ENCODE measurements at regions not wholly inside any gene's neighbourhood (a gene's known extent, or its start where the extent isn't known, plus 50 kb on each side); places are given as distances from the start of the nearest gene placed in this dataset.

DNA sequence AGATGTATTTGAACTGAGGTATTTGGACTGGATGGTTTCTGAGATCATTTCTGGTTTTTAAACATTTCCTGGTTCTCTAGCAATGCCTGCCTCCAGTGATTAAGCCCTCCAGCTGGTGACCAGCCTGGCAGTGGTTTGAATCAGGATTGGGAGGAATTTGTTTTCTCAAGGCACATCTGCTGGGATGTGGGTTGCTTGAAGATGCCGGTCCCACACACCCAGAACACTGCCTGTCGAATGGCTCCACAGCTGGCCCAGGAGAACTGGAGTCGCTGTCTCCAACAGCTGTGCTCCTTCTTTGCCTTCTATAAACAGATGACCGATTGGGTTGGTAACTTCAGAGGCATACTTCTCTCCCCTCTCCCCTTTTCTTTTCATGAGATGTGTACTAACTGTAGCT is 258.0 kb upstream of the DDHD1 start:
- Histone ChIP-seq H3K9me3 (replicated peaks; ENCODE audit: control insufficient read depth, insufficient read depth, low read depth, low read length) (no peaks in the 10 kb centered on the region), H3K4me1 (replicated peaks in 1 of 2; ENCODE audit: control insufficient read depth in 2 of 2, insufficient read depth in 2 of 2, low read length in 2 of 2) (no peaks in the 10 kb centered on the region), H4K20me1 (replicated peaks; ENCODE audit: control insufficient read depth, insufficient read depth, low read length) (no peaks in the 10 kb centered on the region), H3K27ac (ENCODE audit: extremely low read depth, low read depth, low read length) (no peak overlapping the region), H3K9ac (ENCODE audit: insufficient read depth in 1 of 2, low read depth in 2 of 2, low read length in 2 of 2) (no peak overlapping the region), H3K27me3 (ENCODE audit: control insufficient read depth in 2 of 2, insufficient read depth in 2 of 2, low read length in 2 of 2) (no peaks in the 10 kb centered on the region), H3K4me2 (ENCODE audit: insufficient read depth, low read length) (no peak overlapping the region), H3K9me1 (ENCODE audit: control insufficient read depth, insufficient read depth, low read length) (no peaks in the 10 kb centered on the region), H2AFZ (ENCODE audit: low read depth, low read length) (no peak overlapping the region), H3K36me3 (ENCODE audit: control insufficient read depth, insufficient read depth, low read length) (no peaks in the 10 kb centered on the region), H3K79me2 (ENCODE audit: control insufficient read depth, insufficient read depth, low read length) (no peaks in the 10 kb centered on the region), H3K4me3 (no peak overlapping the region)
- DNase-seq (ENCODE audit: extremely low read depth in 1 of 4, low spot score in 3 of 4), result no peak
- in situ Hi-C loops (cut with MboI) (no loop called here), intact Hi-C loops (cut with micrococcal nuclease) (no loop called here)
- CTCF ChIA-PET (ENCODE audit: low intra/inter-chr PET ratio), result no interaction called here
- no peak for FAIRE-seq
- 0% methylated on average over 2 of the region's 4 CpGs for WGBS (ENCODE audit: insufficient coverage, low coverage, missing lambda C conversion rate)
- POLR2A ChIA-PET, result no interaction called here
- ATAC-seq, result no peak
- no peak for TF ChIP-seq ZNF780A (CRISPR knock-in tag; IDR thresholded peaks at IDR 0.05)
- no peak for TF ChIP-seq CBFA2T2 (conservative IDR thresholded peaks at IDR 0.05)
- TF ChIP-seq ZC3H4 (CRISPR knock-in tag; IDR thresholded peaks at IDR 0.05; ENCODE audit: borderline replicate concordance), result no peak
- TF ChIP-seq ZNF696 (CRISPR knock-in tag; conservative IDR thresholded peaks at IDR 0.05), result no peak
- no peak for TF ChIP-seq ZNF75A (CRISPR knock-in tag; IDR thresholded peaks at IDR 0.05)
- no peak for TF ChIP-seq MITF (IDR thresholded peaks at IDR 0.05)
- TF ChIP-seq KLF1 (tag; IDR thresholded peaks at IDR 0.05), result no peak
- no peak for TF ChIP-seq SMAD1 (IDR thresholded peaks at IDR 0.05; ENCODE audit: low read depth, low read length, partially characterized antibody)
- TF ChIP-seq POLR2AphosphoS5 (IDR thresholded peaks at IDR 0.05; ENCODE audit: control insufficient read depth, insufficient read depth, low read depth, low read length), result no peak
- TF ChIP-seq, protein P1, sequence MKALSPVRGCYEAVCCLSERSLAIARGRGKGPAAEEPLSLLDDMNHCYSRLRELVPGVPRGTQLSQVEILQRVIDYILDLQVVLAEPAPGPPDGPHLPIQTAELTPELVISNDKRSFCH (CRISPR knock-in tag; IDR thresholded peaks at IDR 0.05), result no peak
- TF ChIP-seq, protein P1 (tag; IDR thresholded peaks at IDR 0.05), result no peak
- TF ChIP-seq, protein P2, sequence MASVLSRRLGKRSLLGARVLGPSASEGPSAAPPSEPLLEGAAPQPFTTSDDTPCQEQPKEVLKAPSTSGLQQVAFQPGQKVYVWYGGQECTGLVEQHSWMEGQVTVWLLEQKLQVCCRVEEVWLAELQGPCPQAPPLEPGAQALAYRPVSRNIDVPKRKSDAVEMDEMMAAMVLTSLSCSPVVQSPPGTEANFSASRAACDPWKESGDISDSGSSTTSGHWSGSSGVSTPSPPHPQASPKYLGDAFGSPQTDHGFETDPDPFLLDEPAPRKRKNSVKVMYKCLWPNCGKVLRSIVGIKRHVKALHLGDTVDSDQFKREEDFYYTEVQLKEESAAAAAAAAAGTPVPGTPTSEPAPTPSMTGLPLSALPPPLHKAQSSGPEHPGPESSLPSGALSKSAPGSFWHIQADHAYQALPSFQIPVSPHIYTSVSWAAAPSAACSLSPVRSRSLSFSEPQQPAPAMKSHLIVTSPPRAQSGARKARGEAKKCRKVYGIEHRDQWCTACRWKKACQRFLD (CRISPR knock-in tag; IDR thresholded peaks at IDR 0.05), result no peak
- no peak for TF ChIP-seq ZNF121 (CRISPR knock-in tag; conservative IDR thresholded peaks at IDR 0.05)
- no peak for TF ChIP-seq ZNF23 (CRISPR knock-in tag; IDR thresholded peaks at IDR 0.05)
- no peak for TF ChIP-seq NFE2L1 (tag; IDR thresholded peaks at IDR 0.05; ENCODE audit: borderline replicate concordance, low read depth)
- no peak for TF ChIP-seq CHD2 (IDR thresholded peaks at IDR 0.05; ENCODE audit: low read depth, low read length)
- TF ChIP-seq CEBPB (tag; IDR thresholded peaks at IDR 0.05), result no peak
- TF ChIP-seq XRCC5 (IDR thresholded peaks at IDR 0.05; ENCODE audit: low read depth, low read length), result no peak
- no TSS peak for BruUV-seq (replicated peaks)
